ENCODE measurements at regions not wholly inside any gene's neighbourhood (a gene's known extent, or its start where the extent isn't known, plus 50 kb on each side); places are given as distances from the start of the nearest gene placed in this dataset.

- Histone ChIP-seq H3K36me3 (ENCODE audit: insufficient read depth) (no peaks in the 10 kb centered on the region), H3F3A (replicated peaks; ENCODE audit: low read depth) (no peaks in the 10 kb centered on the region), H3K79me2 (replicated peaks; ENCODE audit: insufficient read depth) (no peaks in the 10 kb centered on the region)
These were observed 341.6 kb upstream of the PCSK5 start for GRCh38 chr9:75548871-75549270.

DNA sequence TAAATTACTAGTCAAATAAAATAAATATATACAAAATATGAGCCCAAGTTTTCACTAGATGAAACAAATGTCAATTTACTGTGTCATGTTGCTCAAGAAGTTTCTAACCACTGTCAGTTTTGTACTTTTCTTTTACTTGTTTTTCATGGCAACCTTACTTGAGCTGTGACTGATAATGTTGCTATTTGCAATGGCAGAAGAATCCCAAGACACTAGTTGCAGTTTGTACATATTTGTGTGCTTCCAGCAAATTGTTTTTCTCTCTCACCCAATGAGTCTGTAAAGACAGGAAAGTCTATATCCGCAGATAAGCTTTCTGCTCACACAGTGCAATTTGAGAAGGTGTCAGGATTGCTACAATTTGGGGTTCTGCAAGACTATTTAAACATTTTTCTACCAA is 338.6 kb upstream of the PCSK5 start:
- Mint-ChIP-seq H3K27me3 (ENCODE audit: insufficient read depth, low read depth, poor library complexity) (peaks cover 1% of the 10 kb centered on the region), H3K4me1 (no peaks in the 10 kb centered on the region), H3K36me3 (ENCODE audit: low read depth) (no peaks in the 10 kb centered on the region), H3K4me3 (no peak overlapping the region), H3K9me3 (no peaks in the 10 kb centered on the region; the same call in 2 of the 3 replicates), H3K27ac (no peak overlapping the region)
- Histone ChIP-seq H3K4me3 (no peak overlapping the region), H4K20me1 (replicated peaks; ENCODE audit: insufficient read depth) (no peaks in the 10 kb centered on the region), H3K4me1 (ENCODE audit: insufficient read depth) (no peaks in the 10 kb centered on the region), H2AFZ (no peak overlapping the region), H3K27ac (ENCODE audit: low read depth) (no peak overlapping the region), H3K27me3 (ENCODE audit: insufficient read depth) (no peaks in the 10 kb centered on the region), H3K79me2 (replicated peaks; ENCODE audit: insufficient read depth) (no peaks in the 10 kb centered on the region), H3K9me2 (ENCODE audit: insufficient read depth) (peaks cover 16% of the 10 kb centered on the region; the same call in 1 of the 2 replicates), H3F3A (replicated peaks; ENCODE audit: low read depth) (no peaks in the 10 kb centered on the region), H3K36me3 (ENCODE audit: insufficient read depth) (no peaks in the 10 kb centered on the region), H3K4me2 (no peak overlapping the region)
- no peak for DNase-seq (ENCODE audit: low spot score)
- no peak for ATAC-seq
- TF ChIP-seq CREB1 (CRISPR knock-in tag; IDR thresholded peaks at IDR 0.05; ENCODE audit: low read depth) (no peak), POLR2AphosphoS5 (IDR thresholded peaks at IDR 0.05; ENCODE audit: low read depth) (no peak), EZH2 (IDR thresholded peaks at IDR 0.05; ENCODE audit: low read depth, unreplicated experiment) (no peak), ZNF331 (CRISPR knock-in tag; IDR thresholded peaks at IDR 0.05; ENCODE audit: low read depth) (no peak), NANOG (IDR thresholded peaks at IDR 0.05; ENCODE audit: borderline replicate concordance) (no peak), JUNB (IDR thresholded peaks at IDR 0.05; ENCODE audit: unreplicated experiment) (no peak), ZNF114 (CRISPR knock-in tag; IDR thresholded peaks at IDR 0.05) (no peak), ZNF462 (CRISPR knock-in tag; IDR thresholded peaks at IDR 0.05) (no peak), STAT1 (IDR thresholded peaks at IDR 0.05; ENCODE audit: unreplicated experiment) (no peak), EZH2phosphoT487 (IDR thresholded peaks at IDR 0.05; ENCODE audit: unreplicated experiment) (no peak)
- TF ChIP-seq, protein P1, sequence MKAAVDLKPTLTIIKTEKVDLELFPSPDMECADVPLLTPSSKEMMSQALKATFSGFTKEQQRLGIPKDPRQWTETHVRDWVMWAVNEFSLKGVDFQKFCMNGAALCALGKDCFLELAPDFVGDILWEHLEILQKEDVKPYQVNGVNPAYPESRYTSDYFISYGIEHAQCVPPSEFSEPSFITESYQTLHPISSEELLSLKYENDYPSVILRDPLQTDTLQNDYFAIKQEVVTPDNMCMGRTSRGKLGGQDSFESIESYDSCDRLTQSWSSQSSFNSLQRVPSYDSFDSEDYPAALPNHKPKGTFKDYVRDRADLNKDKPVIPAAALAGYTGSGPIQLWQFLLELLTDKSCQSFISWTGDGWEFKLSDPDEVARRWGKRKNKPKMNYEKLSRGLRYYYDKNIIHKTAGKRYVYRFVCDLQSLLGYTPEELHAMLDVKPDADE (IDR thresholded peaks at IDR 0.05), result no peak
- TF ChIP-seq, protein P2, sequence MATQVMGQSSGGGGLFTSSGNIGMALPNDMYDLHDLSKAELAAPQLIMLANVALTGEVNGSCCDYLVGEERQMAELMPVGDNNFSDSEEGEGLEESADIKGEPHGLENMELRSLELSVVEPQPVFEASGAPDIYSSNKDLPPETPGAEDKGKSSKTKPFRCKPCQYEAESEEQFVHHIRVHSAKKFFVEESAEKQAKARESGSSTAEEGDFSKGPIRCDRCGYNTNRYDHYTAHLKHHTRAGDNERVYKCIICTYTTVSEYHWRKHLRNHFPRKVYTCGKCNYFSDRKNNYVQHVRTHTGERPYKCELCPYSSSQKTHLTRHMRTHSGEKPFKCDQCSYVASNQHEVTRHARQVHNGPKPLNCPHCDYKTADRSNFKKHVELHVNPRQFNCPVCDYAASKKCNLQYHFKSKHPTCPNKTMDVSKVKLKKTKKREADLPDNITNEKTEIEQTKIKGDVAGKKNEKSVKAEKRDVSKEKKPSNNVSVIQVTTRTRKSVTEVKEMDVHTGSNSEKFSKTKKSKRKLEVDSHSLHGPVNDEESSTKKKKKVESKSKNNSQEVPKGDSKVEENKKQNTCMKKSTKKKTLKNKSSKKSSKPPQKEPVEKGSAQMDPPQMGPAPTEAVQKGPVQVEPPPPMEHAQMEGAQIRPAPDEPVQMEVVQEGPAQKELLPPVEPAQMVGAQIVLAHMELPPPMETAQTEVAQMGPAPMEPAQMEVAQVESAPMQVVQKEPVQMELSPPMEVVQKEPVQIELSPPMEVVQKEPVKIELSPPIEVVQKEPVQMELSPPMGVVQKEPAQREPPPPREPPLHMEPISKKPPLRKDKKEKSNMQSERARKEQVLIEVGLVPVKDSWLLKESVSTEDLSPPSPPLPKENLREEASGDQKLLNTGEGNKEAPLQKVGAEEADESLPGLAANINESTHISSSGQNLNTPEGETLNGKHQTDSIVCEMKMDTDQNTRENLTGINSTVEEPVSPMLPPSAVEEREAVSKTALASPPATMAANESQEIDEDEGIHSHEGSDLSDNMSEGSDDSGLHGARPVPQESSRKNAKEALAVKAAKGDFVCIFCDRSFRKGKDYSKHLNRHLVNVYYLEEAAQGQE (IDR thresholded peaks at IDR 0.05; ENCODE audit: unreplicated experiment), result no peak

More at GRCh38 chr9:75548871-75549270, 341.6 kb upstream of the PCSK5 start:
- no peaks in the 10 kb centered on the region for H3K4me1 Mint-ChIP-seq
- no peak overlapping the region for H2AFZ ChIP-seq
- no peak overlapping the region for H3K4me3 Mint-ChIP-seq
- TF ChIP-seq NANOG (IDR thresholded peaks at IDR 0.05; ENCODE audit: borderline replicate concordance), result no peak
- no peaks in the 10 kb centered on the region; the same call in 2 of the 3 replicates for H3K9me3 Mint-ChIP-seq
- no peak overlapping the region for H3K27ac Mint-ChIP-seq
- no peaks in the 10 kb centered on the region for H4K20me1 ChIP-seq (replicated peaks; ENCODE audit: insufficient read depth)
- H3K27ac ChIP-seq (ENCODE audit: low read depth), result no peak overlapping the region
- H3K9me2 ChIP-seq (ENCODE audit: insufficient read depth), result peaks cover 16% of the 10 kb centered on the region; the same call in 1 of the 2 replicates
- no peaks in the 10 kb centered on the region for H3K27me3 ChIP-seq (ENCODE audit: insufficient read depth)
- H3K4me1 ChIP-seq (ENCODE audit: insufficient read depth), result no peaks in the 10 kb centered on the region
- ATAC-seq, result no peak
- H3K27me3 Mint-ChIP-seq (ENCODE audit: insufficient read depth, low read depth, poor library complexity), result peaks cover 1% of the 10 kb centered on the region
- no peaks in the 10 kb centered on the region for H3K36me3 Mint-ChIP-seq (ENCODE audit: low read depth)
- H3K4me3 ChIP-seq, result no peak overlapping the region
- no peak for DNase-seq (ENCODE audit: low spot score)
- no peak overlapping the region for H3K4me2 ChIP-seq
